GM23338 (cell line): ENCODE measurements at regions not wholly inside any gene's neighbourhood (a gene's known extent, or its start where the extent isn't known, plus 50 kb on each side); places are given as distances from the start of the nearest gene placed in this dataset.

Experiments
- ETS1 ChIP-seq: IDR thresholded peaks from 2 replicates; pipeline ENCODE4 v1.6.1; 2016; ENCODE audit warnings: antibody characterized with exemption
- EZH2 ChIP-seq: fragments of 200-600 bp; sonication (generic); IDR thresholded peaks from one replicate; pipeline ENCODE4 v1.8.0; 2017; ENCODE audit warnings: antibody characterized with exemption, mild to moderate bottlenecking, low read depth; ENCODE audit not compliant: unreplicated experiment
- JUNB ChIP-seq: IDR thresholded peaks from one replicate; pipeline ENCODE4 v1.6.1; 2016; ENCODE audit warnings: antibody characterized with exemption; ENCODE audit not compliant: unreplicated experiment
- POLR2AphosphoS5 ChIP-seq: IDR thresholded peaks from 2 replicates; pipeline ENCODE4 v1.6.1; 2016; ENCODE audit warnings: antibody characterized with exemption, low read depth
- REST ChIP-seq: IDR thresholded peaks from one replicate; pipeline ENCODE4 v1.6.1; 2018; ENCODE audit warnings: antibody characterized with exemption; ENCODE audit not compliant: unreplicated experiment
- STAT1 ChIP-seq: IDR thresholded peaks from one replicate; pipeline ENCODE4 v1.6.1; 2016; ENCODE audit warnings: antibody characterized with exemption; ENCODE audit not compliant: unreplicated experiment
- TF ChIP-seq, protein P1 (sequence below), 2 experiments: fragments of 200-600 bp in 1 of 2; sonication (generic) in 1 of 2; conservative IDR thresholded peaks; 2 replicates each; pipeline versions ENCODE4 v1.5.1 to v1.6.1; 2016 to 2017; ENCODE audit warnings: antibody characterized with exemption in 2 of 2, low read depth in 2 of 2, mild to moderate bottlenecking in 2 of 2, moderate library complexity in 1 of 2

GRCh38 chr12:34397591-34398365 is 375.5 kb downstream of the ALG10 start:
- TF ChIP-seq, protein P1, sequence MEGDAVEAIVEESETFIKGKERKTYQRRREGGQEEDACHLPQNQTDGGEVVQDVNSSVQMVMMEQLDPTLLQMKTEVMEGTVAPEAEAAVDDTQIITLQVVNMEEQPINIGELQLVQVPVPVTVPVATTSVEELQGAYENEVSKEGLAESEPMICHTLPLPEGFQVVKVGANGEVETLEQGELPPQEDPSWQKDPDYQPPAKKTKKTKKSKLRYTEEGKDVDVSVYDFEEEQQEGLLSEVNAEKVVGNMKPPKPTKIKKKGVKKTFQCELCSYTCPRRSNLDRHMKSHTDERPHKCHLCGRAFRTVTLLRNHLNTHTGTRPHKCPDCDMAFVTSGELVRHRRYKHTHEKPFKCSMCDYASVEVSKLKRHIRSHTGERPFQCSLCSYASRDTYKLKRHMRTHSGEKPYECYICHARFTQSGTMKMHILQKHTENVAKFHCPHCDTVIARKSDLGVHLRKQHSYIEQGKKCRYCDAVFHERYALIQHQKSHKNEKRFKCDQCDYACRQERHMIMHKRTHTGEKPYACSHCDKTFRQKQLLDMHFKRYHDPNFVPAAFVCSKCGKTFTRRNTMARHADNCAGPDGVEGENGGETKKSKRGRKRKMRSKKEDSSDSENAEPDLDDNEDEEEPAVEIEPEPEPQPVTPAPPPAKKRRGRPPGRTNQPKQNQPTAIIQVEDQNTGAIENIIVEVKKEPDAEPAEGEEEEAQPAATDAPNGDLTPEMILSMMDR (conservative IDR thresholded peaks at IDR 0.05; ENCODE audit: low read depth in 2 of 2), result no peak
- no peak for TF ChIP-seq POLR2AphosphoS5
- no peak for TF ChIP-seq JUNB
- TF ChIP-seq STAT1, result no peak
- TF ChIP-seq EZH2, result no peak
- no peak for TF ChIP-seq ETS1
- no peak for TF ChIP-seq REST
